Right ventricle myocardium superior (tissue), 1 donor: ENCODE measurements at regions not wholly inside any gene's neighbourhood (a gene's known extent, or its start where the extent isn't known, plus 50 kb on each side); places are given as distances from the start of the nearest gene placed in this dataset.
A peak's percentile ranks its signal among the peaks of the same experiment; 100 is the strongest.

Experiments used
- ATAC-seq: fragments of 200-7000 bp; cut with Tn5 transposase; one replicate; pipeline ENCODE4 v1.9.1; 2020; ENCODE audit warnings: mild to moderate bottlenecking; ENCODE audit not compliant: poor library complexity
- DNase-seq: peaks from one replicate; pipeline ENCODE4 v3.0.0-alpha.2; 2020
- intact Hi-C: fragments of 100-400 bp; cut with DNase I; formaldehyde crosslinking; loops from one replicate; pipeline ENCODE4 v1.11.2; 2022
- donor health status: DM: no; HTN: yes; CAD: no; lungs with severe emphysema.

GRCh38 chr20:2230726-2231488, 64.9 kb upstream of the TGM3 start:
- intact Hi-C loops = no loop called here
- DNase-seq (no peak), ATAC-seq (no peak)

- ATAC-seq = no peak
- intact Hi-C loops = no loop called here
- no peak for DNase-seq
Observed at GRCh38 chr20:2231701-2232100, 64.1 kb upstream of the TGM3 start.

- DNase-seq = no peak
- intact Hi-C loops = no loop called here
- no peak for ATAC-seq
Observed at GRCh38 chr20:2234598-2235191, 61.1 kb upstream of the TGM3 start.

GRCh38 chr20:2236256-2236655, 59.5 kb upstream of the TGM3 start:
- ATAC-seq = no peak
- DNase-seq = no peak
- intact Hi-C loops = no loop called here

- intact Hi-C loops = no loop called here
Observed at GRCh38 chr20:2237059-2237458, 58.7 kb upstream of the TGM3 start.

GRCh38 chr20:2238601-2239000, 57.2 kb upstream of the TGM3 start:
- DNase-seq (no peak), ATAC-seq (no peak)
- intact Hi-C loops = no loop called here

More at GRCh38 chr20:2237059-2237458, 58.7 kb upstream of the TGM3 start:
- peak; percentile 64 for DNase-seq
- ATAC-seq = peak; percentile 51

GRCh38 chr20:2240835-2241234, 55.0 kb upstream of the TGM3 start:
- DNase-seq (no peak), ATAC-seq (no peak)
- intact Hi-C loops = no loop called here

- ATAC-seq (no peak), DNase-seq (no peak)
- intact Hi-C loops = no loop called here
Observed at GRCh38 chr20:2242678-2243077, 53.1 kb upstream of the TGM3 start.

- ATAC-seq (no peak), DNase-seq (no peak)
- intact Hi-C loops = no loop called here
Observed at GRCh38 chr20:2244523-2244922, 51.3 kb upstream of the TGM3 start.

- DNase-seq (no peak), ATAC-seq (no peak)
- intact Hi-C loops = no loop called here
Observed at GRCh38 chr20:2244993-2245392, 50.8 kb upstream of the TGM3 start.

- intact Hi-C loops = no loop called here
Observed at GRCh38 chr20:2245637-2246036, 50.2 kb upstream of the TGM3 start.

More at GRCh38 chr20:2245637-2246036, 50.2 kb upstream of the TGM3 start:
- DNase-seq (no peak), ATAC-seq (no peak)
